RWPE2 (cell line): ENCODE measurements at regions not wholly inside any gene's neighbourhood (a gene's known extent, or its start where the extent isn't known, plus 50 kb on each side); places are given as distances from the start of the nearest gene placed in this dataset.

Source experiments
- ATAC-seq: fragments of 200-7000 bp; cut with Tn5 transposase; 3 replicates; pipeline ENCODE4 v1.9.1; 2021; ENCODE audit warnings: low read depth
- DNase-seq: peaks from one replicate; pipeline ENCODE4 v3.0.0-alpha.2; 2020; ENCODE audit warnings: low spot score
- H3K27ac ChIP-seq: fragments of 450-650 bp; 2 replicates; pipeline ENCODE4 v1.5.1; 2017; ENCODE audit warnings: mild to moderate bottlenecking; ENCODE audit not compliant: poor library complexity, severe bottlenecking
- H3K27me3 ChIP-seq: fragments of 250-450 bp; sonication (Bioruptor Pico); 2 replicates; pipeline ENCODE4 v1.5.1; 2021; ENCODE audit warnings: mild to moderate bottlenecking, moderate library complexity; ENCODE audit not compliant: insufficient read depth, poor library complexity, severe bottlenecking
- H3K36me3 ChIP-seq: fragments of 250-450 bp; sonication (Bioruptor Pico); 2 replicates; pipeline ENCODE4 v1.5.1; 2020; ENCODE audit warnings: low read depth, mild to moderate bottlenecking, moderate library complexity
- H3K4me1 ChIP-seq: fragments of 250-450 bp; sonication (Bioruptor Pico); 2 replicates; pipeline ENCODE4 v1.5.1; 2021; ENCODE audit warnings: mild to moderate bottlenecking, moderate library complexity; ENCODE audit not compliant: insufficient read depth, poor library complexity, severe bottlenecking
- H3K4me3 ChIP-seq: fragments of 250-450 bp; sonication (Bioruptor Pico); 2 replicates; pipeline ENCODE4 v1.5.1; 2021; ENCODE audit warnings: mild to moderate bottlenecking, moderate library complexity; ENCODE audit not compliant: severe bottlenecking
- H3K9me3 ChIP-seq: fragments of 250-450 bp; sonication (Bioruptor Pico); 2 replicates; pipeline ENCODE4 v1.5.1; 2021; ENCODE audit warnings: mild to moderate bottlenecking, moderate library complexity; ENCODE audit not compliant: severe bottlenecking
- CTCF ChIP-seq: fragments of 450-650 bp; IDR thresholded peaks from one replicate; pipeline ENCODE4 v1.5.1; 2017; ENCODE audit warnings: mild to moderate bottlenecking, moderate library complexity; ENCODE audit not compliant: poor library complexity, severe bottlenecking

DNA sequence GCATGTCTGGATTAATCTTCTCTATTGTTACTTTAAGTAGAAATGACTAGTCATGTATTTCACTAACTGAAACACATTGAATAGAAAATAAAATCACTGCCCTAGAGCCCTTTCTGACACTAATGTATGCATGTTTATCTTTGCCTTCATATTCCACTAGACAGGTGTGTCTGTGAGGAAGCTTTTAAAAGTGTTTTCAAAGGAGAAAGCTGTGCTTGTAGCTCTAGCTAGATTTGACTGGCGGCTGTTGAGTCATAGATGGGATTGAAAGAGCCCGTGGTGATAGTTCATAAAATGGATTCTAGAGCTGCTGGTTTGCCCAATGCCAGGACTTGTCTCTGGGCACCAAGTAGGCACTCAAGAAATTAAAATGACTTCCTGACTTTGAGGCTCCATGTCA is 189.0 kb upstream of the PIRT start:
- Histone ChIP-seq H3K27ac (no peak overlapping the region), H3K4me3 (no peak overlapping the region), H3K36me3 (no peaks in the 10 kb centered on the region), H3K4me1 (no peaks in the 10 kb centered on the region), H3K27me3 (no peaks in the 10 kb centered on the region), H3K9me3 (no peaks in the 10 kb centered on the region)
- ATAC-seq (no peak), DNase-seq (no peak)
- TF ChIP-seq CTCF: no peak

DNA sequence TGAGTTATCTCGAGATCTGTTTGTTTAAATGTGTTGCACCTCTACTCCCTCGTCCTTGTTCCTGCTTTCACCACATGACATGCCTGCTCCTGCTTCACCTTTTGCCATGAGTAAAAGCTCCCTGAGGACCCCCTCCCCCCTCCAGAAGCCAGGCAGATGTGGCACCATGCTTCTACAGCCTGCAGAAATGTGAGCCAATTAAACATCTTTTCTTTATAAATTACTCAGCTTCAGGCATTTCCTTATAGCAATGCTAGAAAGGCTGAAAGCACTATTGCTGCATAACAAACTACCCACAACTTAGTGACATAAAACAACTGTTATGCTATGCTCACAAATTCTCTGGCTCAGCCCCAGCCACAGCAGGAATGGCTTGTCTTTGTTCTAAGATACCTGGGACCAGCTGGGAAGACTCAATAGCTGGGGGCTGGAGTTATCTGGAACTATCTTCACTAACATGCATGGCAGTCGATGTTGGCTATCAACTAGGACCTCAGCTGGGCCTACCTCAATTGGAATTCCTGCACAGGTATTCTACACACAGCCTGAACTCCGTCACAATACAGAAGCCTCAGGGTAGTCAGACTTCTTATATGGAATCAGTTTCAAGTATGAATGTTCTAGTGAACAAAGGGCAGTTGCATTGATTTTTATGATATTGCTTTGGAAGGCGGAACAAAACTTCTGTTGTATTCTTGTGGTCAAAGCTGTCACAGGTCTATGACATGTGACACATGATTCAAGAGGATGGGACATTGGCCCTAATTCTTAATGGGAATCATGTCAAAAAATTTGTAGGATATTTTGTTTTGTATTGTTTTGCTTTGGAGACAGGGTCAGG is 186.0 kb upstream of the PIRT start:
- no peak overlapping the region for H3K27ac ChIP-seq
- no peaks in the 10 kb centered on the region for H3K27me3 ChIP-seq
- H3K4me1 ChIP-seq: no peaks in the 10 kb centered on the region
- H3K4me3 ChIP-seq: no peak overlapping the region
- no peaks in the 10 kb centered on the region for H3K36me3 ChIP-seq
- H3K9me3 ChIP-seq: no peaks in the 10 kb centered on the region
- no peak for ATAC-seq
- no peak for DNase-seq
- no peak for TF ChIP-seq CTCF

DNA sequence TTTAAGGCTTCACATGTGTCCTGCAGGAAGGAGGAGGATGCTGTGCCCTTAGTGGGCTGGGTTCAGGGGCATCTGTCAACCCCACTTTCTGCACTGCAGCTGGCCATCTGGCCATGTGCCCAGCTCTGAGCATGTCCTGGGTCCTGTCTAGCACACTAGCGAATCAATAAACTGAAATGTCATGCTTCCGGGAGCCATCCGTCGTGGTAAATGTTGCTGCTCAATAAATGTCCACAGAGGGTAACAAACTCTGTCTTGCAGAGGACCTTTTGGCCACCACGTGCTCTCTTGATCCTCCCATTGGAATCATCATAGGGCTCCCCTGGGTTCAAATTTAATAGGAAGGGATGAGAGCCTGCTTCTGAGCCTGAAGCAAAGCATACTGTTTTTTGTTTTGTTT is 168.6 kb upstream of the PIRT start:
- Histone ChIP-seq H3K9me3 (no peaks in the 10 kb centered on the region), H3K27ac (no peak overlapping the region), H3K4me3 (no peak overlapping the region), H3K27me3 (no peaks in the 10 kb centered on the region), H3K36me3 (no peaks in the 10 kb centered on the region), H3K4me1 (no peaks in the 10 kb centered on the region)
- no peak for TF ChIP-seq CTCF
- ATAC-seq (no peak), DNase-seq (no peak)

DNA sequence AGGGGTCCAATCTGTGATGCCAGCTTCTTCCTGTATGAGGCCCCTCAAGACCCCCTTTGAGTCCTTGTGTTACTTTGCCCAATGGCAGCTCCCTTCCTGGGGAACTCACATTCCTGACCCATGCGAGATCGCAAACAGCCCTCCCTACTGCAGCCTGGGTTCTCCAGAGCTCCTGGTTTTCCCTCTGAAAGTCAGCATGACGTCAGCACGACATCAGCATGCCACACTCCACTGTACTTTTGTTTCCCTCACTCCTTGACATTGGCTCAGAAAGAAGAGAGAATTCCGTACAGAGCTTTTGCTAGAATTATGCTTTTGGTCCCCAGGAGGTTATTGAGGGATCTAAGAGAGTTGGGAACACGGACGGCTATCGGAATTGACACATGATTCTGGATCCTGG is 168.1 kb upstream of the PIRT start:
- Histone ChIP-seq H3K4me1 (no peaks in the 10 kb centered on the region), H3K4me3 (no peak overlapping the region), H3K27me3 (no peaks in the 10 kb centered on the region), H3K9me3 (no peaks in the 10 kb centered on the region), H3K36me3 (no peaks in the 10 kb centered on the region), H3K27ac (no peak overlapping the region)
- TF ChIP-seq CTCF: no peak
- ATAC-seq: no peak
- no peak for DNase-seq

DNA sequence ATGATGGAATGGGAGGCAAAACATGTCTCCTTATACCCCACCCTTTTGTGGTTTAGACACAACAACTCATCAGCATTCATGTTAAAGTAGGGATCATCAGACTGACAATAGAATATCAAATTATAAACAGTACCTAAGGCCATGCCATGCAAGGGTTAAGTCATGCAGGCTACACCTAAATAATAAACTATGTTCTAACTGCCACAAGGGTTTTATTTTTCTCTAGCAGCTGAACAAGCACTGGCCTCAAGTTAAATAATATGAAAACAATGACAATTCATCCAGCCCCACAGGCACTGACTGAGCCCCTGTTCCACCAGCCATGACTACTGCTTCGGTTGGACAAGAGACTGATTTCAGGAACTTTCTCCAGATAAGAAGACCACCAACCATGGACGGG is 164.5 kb upstream of the PIRT start:
- no peak for ATAC-seq

More for the DNA sequence above, 164.5 kb upstream of the PIRT start:
- no peaks in the 10 kb centered on the region for H3K27me3 ChIP-seq
- DNase-seq: no peak
- no peak for TF ChIP-seq CTCF
- no peak overlapping the region for H3K4me3 ChIP-seq
- H3K4me1 ChIP-seq: no peaks in the 10 kb centered on the region
- H3K9me3 ChIP-seq: no peaks in the 10 kb centered on the region
- no peak overlapping the region for H3K27ac ChIP-seq
- no peaks in the 10 kb centered on the region for H3K36me3 ChIP-seq
